H1 (cell line): ENCODE measurements at regions not wholly inside any gene's neighbourhood (a gene's known extent, or its start where the extent isn't known, plus 50 kb on each side); places are given as distances from the start of the nearest gene placed in this dataset.

Experiments
- ASH2L ChIP-seq: fragments of 200-600, 300-600 bp; sonication (generic); IDR thresholded peaks from one replicate; pipeline ENCODE4 v1.7.1; 2017; ENCODE audit warnings: low read length
- CHD7 ChIP-seq: fragments of 300-600 bp; sonication (generic); IDR thresholded peaks from 2 replicates; pipeline ENCODE4 v1.7.1; 2012; ENCODE audit warnings: low read length, moderate library complexity, mild to moderate bottlenecking, inconsistent platforms; ENCODE audit not compliant: insufficient replicate concordance
- RBBP5 ChIP-seq: IDR thresholded peaks from 2 replicates; pipeline ENCODE4 v1.7.1; 2012; ENCODE audit warnings: low read depth, mild to moderate bottlenecking, inconsistent platforms, low read length, moderate library complexity, borderline replicate concordance
- RNF2 ChIP-seq: fragments of 200-900, 300-1000 bp; sonication (generic); IDR thresholded peaks from 2 replicates; pipeline ENCODE4 v1.7.1; 2016; ENCODE audit warnings: borderline replicate concordance, low read depth, mild to moderate bottlenecking, antibody characterized with exemption, low read length; ENCODE audit not compliant: poor library complexity, severe bottlenecking; ENCODE audit errors: missing control alignments
- SUZ12 ChIP-seq: fragments of 200-600 bp; sonication (generic); IDR thresholded peaks from 2 replicates; pipeline ENCODE4 v1.6.1; 2012; ENCODE audit warnings: mild to moderate bottlenecking, inconsistent platforms, low read length, moderate library complexity, mixed read lengths
- TAF7 ChIP-seq: optimal IDR thresholded peaks from 2 replicates; pipeline ENCODE3; 2011; ENCODE audit warnings: low read depth, mild to moderate bottlenecking, inconsistent platforms, low read length, moderate library complexity, borderline replicate concordance
- USF2 ChIP-seq: IDR thresholded peaks from 2 replicates; pipeline ENCODE4 v1.6.1; 2011; ENCODE audit warnings: low read length, improper control_type of control experiment

GRCh38 chr4:28233724-28234123 lies 1373.1 kb downstream of the STIM2 start (continued):
- TF ChIP-seq CHD7 (no peak), ASH2L (no peak), RBBP5 (no peak), SUZ12 (no peak), USF2 (no peak), TAF7 (no peak), RNF2 (no peak)
